BLaER1 treated with 17β-estradiol and CSF1 and Interleukin-3, amounts not matched to agents 10 nM and 100 nM (cell line): ENCODE measurements at regions not wholly inside any gene's neighbourhood (a gene's known extent, or its start where the extent isn't known, plus 50 kb on each side); places are given as distances from the start of the nearest gene placed in this dataset.

ENCODE experiments used
- H3K27ac ChIP-seq, 11 experiments: shearing (Covaris generic); formaldehyde crosslinking; 2 replicates each; pipeline ENCODE4 v1.8.1; 2022
- H3K27me3 ChIP-seq, 11 experiments: shearing (Covaris generic); formaldehyde crosslinking; 2 replicates each; pipeline ENCODE4 v1.8.1; 2022
- H3K36me3 ChIP-seq, 11 experiments: shearing (Covaris generic); formaldehyde crosslinking; 2 replicates each; pipeline ENCODE4 v1.8.1; 2022
- H3K4me1 ChIP-seq, 10 experiments: shearing (Covaris generic); formaldehyde crosslinking; 2 replicates each; pipeline ENCODE4 v1.8.1; 2022
- H3K4me2 ChIP-seq, 11 experiments: shearing (Covaris generic); formaldehyde crosslinking; 2 replicates each; pipeline ENCODE4 v1.8.1; 2022
- H3K4me3 ChIP-seq, 10 experiments: shearing (Covaris generic); formaldehyde crosslinking; 2 replicates each; pipeline ENCODE4 v1.8.1; 2022
- H3K9ac ChIP-seq, 11 experiments: shearing (Covaris generic); formaldehyde crosslinking; 2 replicates each; pipeline ENCODE4 v1.8.1; 2022
- H3K9me3 ChIP-seq, 11 experiments: shearing (Covaris generic); formaldehyde crosslinking; replicated peaks in 1 of 11; 2 replicates each; pipeline ENCODE4 v1.8.1; 2022
- H4K20me1 ChIP-seq, 11 experiments: shearing (Covaris generic); formaldehyde crosslinking; 2 replicates each; pipeline ENCODE4 v1.8.1; 2022
- Cebpa-rat ChIP-seq, 11 experiments: shearing (Covaris generic); IDR thresholded peaks; 2 replicates each; pipeline ENCODE4 v1.8.1; 2022

GRCh38 chr7:77469927-77470326 is 53.8 kb upstream of the GSAP start:
- H3K9me3 ChIP-seq = peaks cover 0 to 15% (median 0%) of the 10 kb centered on the region in 11 experiments; a peak in 8 of 22 replicates
- no peaks in the 10 kb centered on the region for H3K36me3 ChIP-seq
- no peak for TF ChIP-seq Cebpa-rat (IDR thresholded peaks at IDR 0.05)
- peaks cover 0 to 55% (median 6%) of the 10 kb centered on the region in 10 experiments; a peak in 11 of 20 replicates for H3K4me1 ChIP-seq
- no peak overlapping the region for H3K4me3 ChIP-seq
- H3K9ac ChIP-seq = no peak overlapping the region
- no peaks in the 10 kb centered on the region for H4K20me1 ChIP-seq
- no peak overlapping the region for H3K27ac ChIP-seq
- no peak overlapping the region for H3K4me2 ChIP-seq
- no peaks in the 10 kb centered on the region for H3K27me3 ChIP-seq

GRCh38 chr7:77467408-77467807 is 51.3 kb upstream of the GSAP start:
- H3K4me2 ChIP-seq = peak overlapping the region in 4 of 11 experiments; percentile 5 to 70 (median 52); a peak in 7 of 22 replicates
- peaks cover 0 to 15% (median 0%) of the 10 kb centered on the region in 11 experiments; a peak in 6 of 22 replicates for H3K9me3 ChIP-seq
- peak overlapping the region in 2 of 11 experiments; percentile 6 to 44; a peak in 4 of 22 replicates for H3K27ac ChIP-seq
- H3K4me3 ChIP-seq = no peak overlapping the region
- no peak for TF ChIP-seq Cebpa-rat (IDR thresholded peaks at IDR 0.05)
- no peaks in the 10 kb centered on the region for H4K20me1 ChIP-seq
- H3K9ac ChIP-seq = peak overlapping the region in 1 of 11 experiments; percentile 25; a peak in 1 of 22 replicates
- H3K27me3 ChIP-seq = no peaks in the 10 kb centered on the region
- H3K36me3 ChIP-seq = no peaks in the 10 kb centered on the region
- peaks cover 0 to 50% (median 3%) of the 10 kb centered on the region in 10 experiments; a peak in 9 of 20 replicates for H3K4me1 ChIP-seq

- H3K36me3 ChIP-seq = no peaks in the 10 kb centered on the region
- no peak overlapping the region for H3K9ac ChIP-seq
- H3K9me3 ChIP-seq = peaks cover 0 to 15% (median 0%) of the 10 kb centered on the region in 11 experiments; a peak in 6 of 22 replicates
- H4K20me1 ChIP-seq = no peaks in the 10 kb centered on the region
- peak overlapping the region in 2 of 11 experiments; percentile 37 to 44; a peak in 4 of 22 replicates for H3K27ac ChIP-seq
- H3K4me2 ChIP-seq = peak overlapping the region in 3 of 11 experiments; percentile 49 to 70 (median 54); a peak in 6 of 22 replicates
- no peak overlapping the region for H3K4me3 ChIP-seq
- no peaks in the 10 kb centered on the region for H3K27me3 ChIP-seq
- H3K4me1 ChIP-seq = peaks cover 0 to 58% (median 3%) of the 10 kb centered on the region in 10 experiments; a peak in 9 of 20 replicates
- no peak for TF ChIP-seq Cebpa-rat (IDR thresholded peaks at IDR 0.05)
These were observed 50.3 kb upstream of the GSAP start for GRCh38 chr7:77466450-77466849.
